H54 (cell line): ENCODE measurements at regions not wholly inside any gene's neighbourhood (a gene's known extent, or its start where the extent isn't known, plus 50 kb on each side); places are given as distances from the start of the nearest gene placed in this dataset.
"Not testable (repeated sequence)": the region's sequence is repeated elsewhere in the genome, so short reads cannot be mapped to it uniquely, and the experiment has no call there.

Experiments
- DNase-seq: peaks from one replicate; pipeline ENCODE4 v3.0.0; 2011; ENCODE audit warnings: low spot score, mixed read lengths; ENCODE audit not compliant: insufficient read length
- FAIRE-seq: peaks from 3 replicates; lab custom pipeline; 2011; peaks lifted over from hg19 to GRCh38; lab: Jason Lieb, UNC
- POLR2A ChIP-seq: IDR thresholded peaks from 2 replicates; pipeline ENCODE4 v1.6.1; 2011; ENCODE audit warnings: low read depth, mild to moderate bottlenecking, low read length

- no peak for TF ChIP-seq POLR2A
- DNase-seq (no peak), FAIRE-seq (no peak)
Measured at GRCh38 chr18:11468120-11468519, 141.3 kb upstream of the SLC35G4 start.

- no peak for FAIRE-seq
- no peak for DNase-seq
- no peak for TF ChIP-seq POLR2A
Measured at GRCh38 chr18:11467611-11468010, 141.8 kb upstream of the SLC35G4 start.

- DNase-seq (no peak), FAIRE-seq (no peak)
- no peak for TF ChIP-seq POLR2A
Measured at GRCh38 chr18:11464129-11464528, 145.3 kb upstream of the SLC35G4 start.

- no peak for TF ChIP-seq POLR2A
- DNase-seq (no peak), FAIRE-seq (no peak)
Measured at GRCh38 chr18:11458447-11458846, 150.9 kb upstream of the SLC35G4 start.

- not testable (repeated sequence) for DNase-seq, FAIRE-seq
Measured at GRCh38 chr18:11457853-11458252, 151.5 kb upstream of the SLC35G4 start.

- DNase-seq (no peak), FAIRE-seq (no peak)
- no peak for TF ChIP-seq POLR2A
Measured at GRCh38 chr18:11454040-11454439, 155.4 kb upstream of the SLC35G4 start.

GRCh38 chr18:11444169-11444568 lies 165.2 kb upstream of the SLC35G4 start:
- DNase-seq, FAIRE-seq: not testable (repeated sequence)

- TF ChIP-seq POLR2A, result no peak
- no peak for FAIRE-seq
- DNase-seq, result no peak
Measured at GRCh38 chr18:11437046-11437445, 172.3 kb upstream of the SLC35G4 start.

- FAIRE-seq, result no peak
- TF ChIP-seq POLR2A, result no peak
Measured at GRCh38 chr18:11432360-11432811, 177.0 kb upstream of the SLC35G4 start.

GRCh38 chr18:11429876-11430275 lies 179.5 kb upstream of the SLC35G4 start:
- TF ChIP-seq POLR2A, result no peak
- FAIRE-seq, result no peak

More at GRCh38 chr18:11432360-11432811, 177.0 kb upstream of the SLC35G4 start:
- DNase-seq, result no peak

GRCh38 chr18:11425211-11425610 lies 184.2 kb upstream of the SLC35G4 start:
- TF ChIP-seq POLR2A, result no peak
- DNase-seq (no peak), FAIRE-seq (no peak)

More at GRCh38 chr18:11429876-11430275, 179.5 kb upstream of the SLC35G4 start:
- DNase-seq, result no peak

GRCh38 chr18:11419338-11419737 lies 190.1 kb upstream of the SLC35G4 start:
- TF ChIP-seq POLR2A, result no peak
- DNase-seq (no peak), FAIRE-seq (no peak)

- FAIRE-seq, result no peak
- TF ChIP-seq POLR2A, result no peak
Measured at GRCh38 chr18:11412811-11413210, 196.6 kb upstream of the SLC35G4 start.

GRCh38 chr18:11411048-11411447 lies 198.3 kb upstream of the SLC35G4 start:
- FAIRE-seq (no peak), DNase-seq (no peak)
- no peak for TF ChIP-seq POLR2A

More at GRCh38 chr18:11412811-11413210, 196.6 kb upstream of the SLC35G4 start:
- no peak for DNase-seq

- DNase-seq (no peak), FAIRE-seq (no peak)
- no peak for TF ChIP-seq POLR2A
Measured at GRCh38 chr18:11408555-11409065, 200.8 kb upstream of the SLC35G4 start.

GRCh38 chr18:11407940-11408339 lies 201.5 kb upstream of the SLC35G4 start:
- peak; percentile 90 for FAIRE-seq
- peak; percentile 28 for DNase-seq
- no peak for TF ChIP-seq POLR2A
